Heart left ventricle (tissue), 16 donors: ENCODE measurements at regions not wholly inside any gene's neighbourhood (a gene's known extent, or its start where the extent isn't known, plus 50 kb on each side); places are given as distances from the start of the nearest gene placed in this dataset.
"Not testable (repeated sequence)": the region's sequence is repeated elsewhere in the genome, so short reads cannot be mapped to it uniquely, and the experiment has no call there.

ENCODE experiments used
- ATAC-seq, 4 donors: fragments of 200-7000 bp; cut with Tn5 transposase; one replicate each; pipeline ENCODE4 v1.9.1; 2020 to 2022; ENCODE audit warnings: moderate library complexity in 4 of 4, mild to moderate bottlenecking in 3 of 4, moderate number of reproducible peaks in 1 of 4
- DNase-seq, 5 donors: peaks; one replicate each; pipeline ENCODE4 v3.0.0-alpha.2; 2020
- H3K27ac ChIP-seq, 12 donors: fragments of 200-600 bp; sonication (generic) in 4 of 12; one replicate each; pipeline versions ENCODE4 v1.5.0 to v1.8.0; 2016 to 2022; ENCODE audit warnings: mild to moderate bottlenecking in 2 of 12
- H3K27me3 ChIP-seq, 9 donors: fragments of 200-600 bp; sonication (generic) in 2 of 9; one replicate each; pipeline versions ENCODE4 v1.5.1 to v1.8.0; 2016 to 2022; ENCODE audit warnings: mild to moderate bottlenecking in 3 of 9
- H3K36me3 ChIP-seq, 9 donors: fragments of 200-600 bp; sonication (generic) in 2 of 9; one replicate each; pipeline versions ENCODE4 v1.5.0 to v1.8.0; 2018 to 2022; ENCODE audit warnings: mild to moderate bottlenecking in 2 of 9
- H3K4me1 ChIP-seq, 12 donors: fragments of 200-600 bp; sonication (generic) in 4 of 12; one replicate each; pipeline versions ENCODE4 v1.5.0 to v1.8.0; 2016 to 2022; ENCODE audit warnings: mild to moderate bottlenecking in 3 of 12
- H3K4me3 ChIP-seq, 12 donors: fragments of 200-600 bp; sonication (generic) in 4 of 12; one replicate each; pipeline versions ENCODE4 v1.5.0 to v1.8.0; 2017 to 2022; ENCODE audit warnings: mild to moderate bottlenecking in 9 of 12, moderate library complexity in 4 of 12
- H3K9me3 ChIP-seq, 12 donors: fragments of 200-600 bp; sonication (generic) in 4 of 12; one replicate each; pipeline versions ENCODE4 v1.5.0 to v1.8.0; 2016 to 2022; ENCODE audit warnings: mild to moderate bottlenecking in 1 of 12
- CTCF ChIP-seq, 12 donors: fragments of 200-600 bp; sonication (generic) in 4 of 12; IDR thresholded peaks; one replicate each; pipeline versions ENCODE4 v1.5.0 to v1.8.0; 2018 to 2022; ENCODE audit warnings: antibody characterized with exemption in 12 of 12, mild to moderate bottlenecking in 5 of 12
- POLR2A ChIP-seq, 2 donors: fragments of 450-650 bp; IDR thresholded peaks; one replicate each; pipeline ENCODE4 v1.6.1; 2017; ENCODE audit warnings: antibody characterized with exemption in 2 of 2, mild to moderate bottlenecking in 2 of 2, moderate library complexity in 2 of 2
- WGBS, 4 donors: extraction: QIAGEN DNeasy Blood & Tissue Kit in 2 of 4; methylation state at CpG; one replicate each; pipeline versions ENCODE4 v1.1.5 to v1.1.7; 2013 to 2018; 5-methylcytosine and 5-hydroxymethylcytosine counted together
- intact Hi-C, 10 donors: fragments of 100-400 bp; cut with DNase I; formaldehyde crosslinking; loops; one replicate each; pipeline versions ENCODE4 v1.11.1 to v1.14.2; 2022
- donor health status: ischemic (EF 13 %, LVEDD 7.1; RV severe dilation, severe dysfunction).
- donor health status: healthy with polysubstance abuse.
- donor health status: DM: no; HTN: yes; CAD: no.
- donor health status: DM: no; HTN: no; CAD: no.
- donor health status: ischemic (EF 25% LVEDD 6.9; RV normal size, moderate dysfunction).
- donor health status: ischemic (EF 25% LVEDD 5.7; RV mildly dilated, moderate dysfunction).
- donor health status: healthy.
- donor health status: DM: yes; HTN: yes; CAD: no.
- donor health status: ischemic (EF 35%, LVEDD 5.7; RV mildly dilated, moderate dysfunction).
- donor health status: nonischemic (EF 11% LVEDD 7.7; RV severe dilation, severe dysfunction).
- donor health status: DM: yes; HTN: yes; CAD: no.
- donor health status: PGD.
- donor health status: ischemic (EF 29% LVEDD 5.4; RV normal size, mild dysfunction).
- donor health status: nonischemic (EF 23%, LVEDD 6.1; RV moderate dilation, normal function).

GRCh38 chr4:22614114-22614513, 78.6 kb upstream of the GBA3 start:
- no peak for TF ChIP-seq CTCF (IDR thresholded peaks at IDR 0.05)
- no peak for TF ChIP-seq POLR2A (IDR thresholded peaks at IDR 0.05)
- H3K4me3 ChIP-seq = no peak overlapping the region
- 33 to 44% (median 41%) methylated on average over 2 of the region's 2 CpGs for WGBS, 4 donors
- DNase-seq (no peak), ATAC-seq (peak in 1 of 4 donors; percentile 50)
- H3K4me1 ChIP-seq = no peaks in the 10 kb centered on the region
- H3K36me3 ChIP-seq = no peaks in the 10 kb centered on the region
- no peaks in the 10 kb centered on the region for H3K9me3 ChIP-seq
- no peak overlapping the region for H3K27ac ChIP-seq
- intact Hi-C loops = no loop called here
- H3K27me3 ChIP-seq = no peaks in the 10 kb centered on the region

DNA sequence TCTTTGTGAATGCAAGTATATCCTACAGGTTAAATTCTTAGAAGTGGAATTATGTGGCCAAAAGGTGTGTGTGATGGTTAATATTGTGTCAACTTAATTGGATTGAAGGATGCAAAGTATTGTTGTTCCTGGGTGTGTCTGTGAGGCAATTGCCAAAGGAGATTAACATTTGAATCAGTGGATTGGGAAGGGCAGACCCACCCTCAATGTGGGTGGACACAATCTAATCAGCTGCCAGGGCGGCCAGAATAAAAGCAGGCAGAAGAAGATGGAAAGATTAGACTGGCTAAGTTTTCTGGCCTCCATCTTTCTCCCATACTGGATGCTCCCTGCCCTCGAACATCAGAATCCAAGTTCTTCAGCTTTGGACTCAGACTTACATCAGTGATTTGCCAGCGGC, 76.2 kb upstream of the GBA3 start:
- DNase-seq (no peak), ATAC-seq (no peak)
- WGBS, 4 donors = 75 to 93% (median 86%) methylated on average over 3 of the region's 3 CpGs
- intact Hi-C loops = no loop called here
- H3K27me3 ChIP-seq = no peaks in the 10 kb centered on the region
- H3K4me3 ChIP-seq = no peak overlapping the region
- no peak overlapping the region for H3K27ac ChIP-seq
- H3K9me3 ChIP-seq = no peaks in the 10 kb centered on the region
- no peaks in the 10 kb centered on the region for H3K4me1 ChIP-seq
- H3K36me3 ChIP-seq = no peaks in the 10 kb centered on the region
- TF ChIP-seq POLR2A (IDR thresholded peaks at IDR 0.05) (no peak), CTCF (IDR thresholded peaks at IDR 0.05) (no peak)

GRCh38 chr4:22620144-22620543, 72.6 kb upstream of the GBA3 start:
- H3K27ac ChIP-seq, H3K9me3 ChIP-seq, intact Hi-C loops, H3K4me1 ChIP-seq, ATAC-seq, H3K36me3 ChIP-seq, H3K27me3 ChIP-seq, H3K4me3 ChIP-seq, DNase-seq: not testable (repeated sequence)
- 88 to 91% (median 90%) methylated on average over 4 of the region's 4 CpGs for WGBS, 4 donors

GRCh38 chr4:22621970-22622369, 70.8 kb upstream of the GBA3 start:
- H3K36me3 ChIP-seq, DNase-seq, intact Hi-C loops, H3K27me3 ChIP-seq, H3K27ac ChIP-seq, H3K4me1 ChIP-seq, ATAC-seq, H3K4me3 ChIP-seq, H3K9me3 ChIP-seq: not testable (repeated sequence)
- WGBS, 4 donors = 93 to 96% (median 93%) methylated on average over 5 of the region's 5 CpGs

DNA sequence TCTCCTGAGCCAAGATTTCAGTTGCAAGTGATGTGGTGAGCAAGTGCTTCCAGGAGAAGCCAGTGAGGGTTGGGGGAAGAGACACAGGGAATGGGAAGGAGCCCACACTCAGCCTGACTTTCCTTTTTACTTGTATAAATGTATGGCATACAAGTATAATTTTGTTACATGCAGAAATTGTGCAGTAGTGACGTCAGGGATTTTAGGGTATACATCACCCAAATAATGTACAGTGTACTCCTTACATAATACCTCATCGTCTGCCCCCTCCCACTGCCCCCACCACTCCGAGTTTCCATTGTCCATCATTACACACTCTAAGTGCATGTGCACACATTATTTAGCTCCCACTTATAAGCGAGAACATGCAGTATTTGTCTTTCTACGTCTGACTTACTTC, 68.7 kb upstream of the GBA3 start:
- DNase-seq, ATAC-seq, H3K4me3 ChIP-seq, H3K27me3 ChIP-seq, H3K9me3 ChIP-seq, H3K36me3 ChIP-seq, H3K27ac ChIP-seq, H3K4me1 ChIP-seq, intact Hi-C loops: not testable (repeated sequence)
- whole genome bisulfite sequencing, 4 donors = 86 to 90% (median 87%) methylated on average over 5 of the region's 5 CpGs

GRCh38 chr4:22625311-22625710, 67.4 kb upstream of the GBA3 start:
- Histone ChIP-seq H3K9me3 (no peaks in the 10 kb centered on the region), H3K36me3 (no peaks in the 10 kb centered on the region), H3K27ac (no peak overlapping the region), H3K27me3 (no peaks in the 10 kb centered on the region), H3K4me1 (no peaks in the 10 kb centered on the region), H3K4me3 (no peak overlapping the region)
- ATAC-seq (no peak), DNase-seq (no peak)
- intact Hi-C loops = no loop called here
- WGBS, 4 donors = 28 to 41% (median 38%) methylated on average over 3 of the region's 3 CpGs
- TF ChIP-seq CTCF (IDR thresholded peaks at IDR 0.05) = no peak
- no peak for TF ChIP-seq POLR2A (IDR thresholded peaks at IDR 0.05)

DNA sequence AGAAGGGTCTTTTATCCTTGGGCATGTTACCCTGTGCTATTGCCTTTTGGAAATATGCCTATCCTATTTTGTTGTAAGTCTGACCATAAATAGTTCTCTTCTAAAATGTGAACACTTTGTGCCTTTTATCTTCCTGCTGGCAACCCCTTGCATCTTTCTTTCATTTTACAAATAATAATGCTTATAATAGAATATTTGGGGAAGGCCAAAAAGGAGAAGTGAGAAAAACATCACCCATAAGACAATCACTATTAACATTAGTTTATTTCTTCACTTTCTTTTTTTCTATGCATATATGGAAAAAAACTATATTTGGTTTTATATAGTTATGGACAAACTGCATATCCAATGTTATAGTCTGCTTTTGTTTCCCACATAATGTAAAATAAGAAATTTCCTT, 64.9 kb upstream of the GBA3 start:
- ATAC-seq, H3K36me3 ChIP-seq, H3K27me3 ChIP-seq, H3K4me3 ChIP-seq, H3K4me1 ChIP-seq, H3K9me3 ChIP-seq, H3K27ac ChIP-seq, DNase-seq, intact Hi-C loops: not testable (repeated sequence)

- DNase-seq, ATAC-seq: not testable (repeated sequence)
- WGBS, 4 donors = 75 to 80% (median 76%) methylated on average over 11 of the region's 11 CpGs
Observed at GRCh38 chr4:22630161-22630975, 62.4 kb upstream of the GBA3 start.

More at GRCh38 chr4:22630161-22630975, 62.4 kb upstream of the GBA3 start:
- H3K4me3 ChIP-seq, H3K36me3 ChIP-seq, H3K27me3 ChIP-seq, H3K4me1 ChIP-seq, H3K9me3 ChIP-seq, intact Hi-C loops, H3K27ac ChIP-seq: not testable (repeated sequence)
